ENCODE measurements at regions not wholly inside any gene's neighbourhood (a gene's known extent, or its start where the extent isn't known, plus 50 kb on each side); places are given as distances from the start of the nearest gene placed in this dataset.

- ChIA-PET CTCF (no interaction called here), POLR2A (no interaction called here)
- DNase-seq (ENCODE audit: low read depth, low spot score): no peak
- Histone ChIP-seq H3K4me1 (ENCODE audit: control insufficient read depth, insufficient read depth, low read length) (no peaks in the 10 kb centered on the region), H3K36me3 (ENCODE audit: control insufficient read depth, insufficient read depth, low read length) (no peaks in the 10 kb centered on the region), H3K9me3 (ENCODE audit: control insufficient read depth, insufficient read depth, low read depth, low read length) (no peaks in the 10 kb centered on the region), H3K4me3 (ENCODE audit: low read depth in 2 of 2, low read length in 2 of 2) (no peak overlapping the region), H3K27ac (ENCODE audit: low read length) (no peak overlapping the region), H3K27me3 (ENCODE audit: control insufficient read depth, insufficient read depth, low read length) (0 out of 2 replicates have a peak, but pooled peaks cover 2% of the 10 kb centered on the region)
- TF ChIP-seq REST (IDR thresholded peaks at IDR 0.05; ENCODE audit: insufficient read depth in 1 of 2, low read depth in 2 of 2, low read length in 1 of 2) (no peak), TCF7L2 (IDR thresholded peaks at IDR 0.05; ENCODE audit: low read depth, low read length) (no peak), POLR2AphosphoS5 (IDR thresholded peaks at IDR 0.05; ENCODE audit: low read depth, low read length) (no peak), SIN3A (IDR thresholded peaks at IDR 0.05; ENCODE audit: borderline replicate concordance, insufficient read depth, low read depth, low read length) (no peak)
- BruUV-seq (replicated peaks): no TSS peak
- ATAC-seq: no peak
- intact Hi-C loops (cut with micrococcal nuclease; ENCODE audit: unreplicated experiment) (no loop called here), in situ Hi-C loops (cut with HindIII; ENCODE audit: low pct_unique_long_range_greater_than_20kb, low sequenced_read_pairs) (no loop called here)
These were observed 58.1 kb upstream of the STUM start for GRCh38 chr1:226490426-226490809.

DNA sequence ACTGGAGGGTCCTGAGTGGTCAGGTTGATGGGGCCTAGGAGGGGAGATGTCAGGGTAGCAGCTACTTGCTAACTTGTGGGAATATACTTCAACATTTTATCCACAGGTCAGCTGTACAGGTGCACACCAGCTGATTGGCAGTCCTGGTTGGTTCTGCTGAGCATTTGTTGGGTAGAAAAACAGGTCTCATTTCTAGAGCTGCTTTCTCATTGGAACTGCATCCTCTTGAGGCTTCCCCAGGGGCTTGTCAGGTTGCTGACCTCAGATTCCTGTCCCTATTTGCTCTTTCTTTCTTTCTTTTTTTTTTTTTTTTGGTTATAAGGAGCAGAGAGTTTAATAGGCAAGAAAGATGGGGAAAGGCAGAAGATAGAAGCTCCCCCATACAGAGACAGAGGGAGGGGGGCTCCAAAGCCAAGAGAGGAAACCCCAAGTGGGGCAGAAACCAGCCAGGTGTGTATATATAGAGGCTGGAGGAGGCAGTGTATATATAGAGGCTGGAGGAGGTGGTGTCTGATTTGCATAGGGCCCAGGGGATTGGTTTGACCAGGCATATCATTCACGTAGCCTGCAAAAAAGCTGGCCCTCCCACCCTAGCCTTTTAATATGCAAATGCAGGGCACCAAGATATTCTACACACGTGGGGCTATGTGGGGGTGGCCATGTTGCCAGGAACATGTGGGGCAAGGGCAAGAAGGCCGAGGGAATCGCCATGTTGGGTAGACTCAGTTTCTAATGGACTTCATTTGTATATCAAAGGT, 57.3 kb upstream of the STUM start:
- intact Hi-C loops (cut with micrococcal nuclease; ENCODE audit: unreplicated experiment): no loop called here
- TF ChIP-seq SIN3A (IDR thresholded peaks at IDR 0.05; ENCODE audit: borderline replicate concordance, insufficient read depth, low read depth, low read length) (no peak), REST (IDR thresholded peaks at IDR 0.05; ENCODE audit: insufficient read depth in 1 of 2, low read depth in 2 of 2, low read length in 1 of 2) (no peak), POLR2AphosphoS5 (IDR thresholded peaks at IDR 0.05; ENCODE audit: low read depth, low read length) (no peak), TCF7L2 (IDR thresholded peaks at IDR 0.05; ENCODE audit: low read depth, low read length) (no peak)
- TF ChIP-seq, protein P1, sequence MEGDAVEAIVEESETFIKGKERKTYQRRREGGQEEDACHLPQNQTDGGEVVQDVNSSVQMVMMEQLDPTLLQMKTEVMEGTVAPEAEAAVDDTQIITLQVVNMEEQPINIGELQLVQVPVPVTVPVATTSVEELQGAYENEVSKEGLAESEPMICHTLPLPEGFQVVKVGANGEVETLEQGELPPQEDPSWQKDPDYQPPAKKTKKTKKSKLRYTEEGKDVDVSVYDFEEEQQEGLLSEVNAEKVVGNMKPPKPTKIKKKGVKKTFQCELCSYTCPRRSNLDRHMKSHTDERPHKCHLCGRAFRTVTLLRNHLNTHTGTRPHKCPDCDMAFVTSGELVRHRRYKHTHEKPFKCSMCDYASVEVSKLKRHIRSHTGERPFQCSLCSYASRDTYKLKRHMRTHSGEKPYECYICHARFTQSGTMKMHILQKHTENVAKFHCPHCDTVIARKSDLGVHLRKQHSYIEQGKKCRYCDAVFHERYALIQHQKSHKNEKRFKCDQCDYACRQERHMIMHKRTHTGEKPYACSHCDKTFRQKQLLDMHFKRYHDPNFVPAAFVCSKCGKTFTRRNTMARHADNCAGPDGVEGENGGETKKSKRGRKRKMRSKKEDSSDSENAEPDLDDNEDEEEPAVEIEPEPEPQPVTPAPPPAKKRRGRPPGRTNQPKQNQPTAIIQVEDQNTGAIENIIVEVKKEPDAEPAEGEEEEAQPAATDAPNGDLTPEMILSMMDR (IDR thresholded peaks at IDR 0.05): no peak
- no peaks in the 10 kb centered on the region for H3K9me3 ChIP-seq (ENCODE audit: control insufficient read depth, insufficient read depth, low read depth, low read length)

More for the DNA sequence above, 57.3 kb upstream of the STUM start:
- no peak for ATAC-seq
- H3K4me1 ChIP-seq (ENCODE audit: control insufficient read depth, insufficient read depth, low read length): no peaks in the 10 kb centered on the region
- in situ Hi-C loops (cut with HindIII; ENCODE audit: low pct_unique_long_range_greater_than_20kb, low sequenced_read_pairs): no loop called here
- no peak overlapping the region for H3K4me3 ChIP-seq (ENCODE audit: low read depth in 2 of 2, low read length in 2 of 2)
- DNase-seq (ENCODE audit: low read depth, low spot score): no peak
- ChIA-PET CTCF (no interaction called here), POLR2A (interaction anchor here (0.7 kb wide), 1 partner anchor 743 kb away, joined by 5 read pairs; no protein-coding TSS in a partner anchor)
- H3K27ac ChIP-seq (ENCODE audit: low read length): no peak overlapping the region
- 0 out of 2 replicates have a peak, but pooled peaks cover 2% of the 10 kb centered on the region for H3K27me3 ChIP-seq (ENCODE audit: control insufficient read depth, insufficient read depth, low read length)
- no peaks in the 10 kb centered on the region for H3K36me3 ChIP-seq (ENCODE audit: control insufficient read depth, insufficient read depth, low read length)
- BruUV-seq (replicated peaks): no TSS peak

All from Panc1 (cell line).